ENCODE measurements at regions not wholly inside any gene's neighbourhood (a gene's known extent, or its start where the extent isn't known, plus 50 kb on each side); places are given as distances from the start of the nearest gene placed in this dataset.

DNA sequence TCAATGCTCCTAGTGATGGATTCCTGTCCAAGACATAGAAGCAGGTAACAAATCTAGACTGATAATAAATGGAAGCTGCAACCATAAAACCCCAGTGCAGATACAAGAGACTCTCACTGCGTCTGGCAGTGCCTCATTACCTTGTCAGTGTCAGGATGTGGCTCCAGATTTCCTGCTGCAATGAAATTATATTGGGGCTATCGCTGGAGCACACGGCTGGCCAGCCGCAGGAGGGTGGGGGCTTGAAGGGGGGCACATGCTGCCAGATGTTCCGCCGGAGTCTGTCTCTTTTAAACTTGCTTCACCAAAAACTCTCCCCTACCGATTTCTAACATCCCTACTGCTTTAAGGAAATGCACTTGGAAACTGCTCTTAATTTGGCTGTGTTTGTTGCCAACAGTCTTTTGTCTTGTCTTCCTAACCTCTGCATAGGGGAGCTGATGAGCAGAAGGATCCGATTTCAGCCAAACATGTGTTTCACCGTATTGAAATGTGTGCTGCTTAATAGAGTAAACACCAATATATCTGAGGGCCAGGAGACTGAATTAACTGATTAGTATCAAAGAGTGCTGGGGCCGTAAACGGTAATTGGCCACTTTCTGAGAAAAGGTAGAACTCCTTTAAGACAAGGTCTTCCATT lies 102.2 kb upstream of the EXOC2 start:
- Histone ChIP-seq H3K4me3 (replicated peaks; ENCODE audit: low read depth, low read length) (no peak overlapping the region), H3K27me3 (replicated peaks; ENCODE audit: control insufficient read depth, insufficient read depth, low read length) (no peaks in the 10 kb centered on the region; the same call in 1 of the 2 replicates), H3K36me3 (ENCODE audit: control insufficient read depth, insufficient read depth, low read length) (no peaks in the 10 kb centered on the region)
- DNase-seq (ENCODE audit: extremely low read depth, insufficient read length), result no peak
- TF ChIP-seq, protein P1, sequence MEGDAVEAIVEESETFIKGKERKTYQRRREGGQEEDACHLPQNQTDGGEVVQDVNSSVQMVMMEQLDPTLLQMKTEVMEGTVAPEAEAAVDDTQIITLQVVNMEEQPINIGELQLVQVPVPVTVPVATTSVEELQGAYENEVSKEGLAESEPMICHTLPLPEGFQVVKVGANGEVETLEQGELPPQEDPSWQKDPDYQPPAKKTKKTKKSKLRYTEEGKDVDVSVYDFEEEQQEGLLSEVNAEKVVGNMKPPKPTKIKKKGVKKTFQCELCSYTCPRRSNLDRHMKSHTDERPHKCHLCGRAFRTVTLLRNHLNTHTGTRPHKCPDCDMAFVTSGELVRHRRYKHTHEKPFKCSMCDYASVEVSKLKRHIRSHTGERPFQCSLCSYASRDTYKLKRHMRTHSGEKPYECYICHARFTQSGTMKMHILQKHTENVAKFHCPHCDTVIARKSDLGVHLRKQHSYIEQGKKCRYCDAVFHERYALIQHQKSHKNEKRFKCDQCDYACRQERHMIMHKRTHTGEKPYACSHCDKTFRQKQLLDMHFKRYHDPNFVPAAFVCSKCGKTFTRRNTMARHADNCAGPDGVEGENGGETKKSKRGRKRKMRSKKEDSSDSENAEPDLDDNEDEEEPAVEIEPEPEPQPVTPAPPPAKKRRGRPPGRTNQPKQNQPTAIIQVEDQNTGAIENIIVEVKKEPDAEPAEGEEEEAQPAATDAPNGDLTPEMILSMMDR (IDR thresholded peaks at IDR 0.05; ENCODE audit: insufficient read depth, low read length, poor library complexity, severe bottlenecking), result no peak

- H3K36me3 ChIP-seq (ENCODE audit: control insufficient read depth, insufficient read depth, low read length), result no peaks in the 10 kb centered on the region
- no peaks in the 10 kb centered on the region; the same call in 1 of the 2 replicates for H3K27me3 ChIP-seq (replicated peaks; ENCODE audit: control insufficient read depth, insufficient read depth, low read length)
- TF ChIP-seq, protein P1 (IDR thresholded peaks at IDR 0.05; ENCODE audit: insufficient read depth, low read length, poor library complexity, severe bottlenecking), result no peak
- no peak for DNase-seq (ENCODE audit: extremely low read depth, insufficient read length)
- no peak overlapping the region for H3K4me3 ChIP-seq (replicated peaks; ENCODE audit: low read depth, low read length)
Measured at GRCh38 chr6:793261-793660, 100.3 kb upstream of the EXOC2 start.

- H3K27me3 ChIP-seq (replicated peaks; ENCODE audit: control insufficient read depth, insufficient read depth, low read length), result no peaks in the 10 kb centered on the region; the same call in 1 of the 2 replicates
- TF ChIP-seq, protein P1 (IDR thresholded peaks at IDR 0.05; ENCODE audit: insufficient read depth, low read length, poor library complexity, severe bottlenecking), result no peak
- H3K4me3 ChIP-seq (replicated peaks; ENCODE audit: low read depth, low read length), result no peak overlapping the region
- no peaks in the 10 kb centered on the region for H3K36me3 ChIP-seq (ENCODE audit: control insufficient read depth, insufficient read depth, low read length)
- no peak for DNase-seq (ENCODE audit: extremely low read depth, insufficient read length)
Measured at GRCh38 chr6:792662-793061, 99.7 kb upstream of the EXOC2 start.

- TF ChIP-seq, protein P1 (IDR thresholded peaks at IDR 0.05; ENCODE audit: insufficient read depth, low read length, poor library complexity, severe bottlenecking), result no peak
- Histone ChIP-seq H3K36me3 (ENCODE audit: control insufficient read depth, insufficient read depth, low read length) (no peaks in the 10 kb centered on the region), H3K27me3 (replicated peaks; ENCODE audit: control insufficient read depth, insufficient read depth, low read length) (no peaks in the 10 kb centered on the region), H3K4me3 (replicated peaks; ENCODE audit: low read depth, low read length) (no peak overlapping the region)
- no peak for DNase-seq (ENCODE audit: extremely low read depth, insufficient read length)
Measured at GRCh38 chr6:788058-788457, 95.1 kb upstream of the EXOC2 start.

- Histone ChIP-seq H3K36me3 (ENCODE audit: control insufficient read depth, insufficient read depth, low read length) (no peaks in the 10 kb centered on the region), H3K4me3 (replicated peaks; ENCODE audit: low read depth, low read length) (no peak overlapping the region), H3K27me3 (replicated peaks; ENCODE audit: control insufficient read depth, insufficient read depth, low read length) (no peaks in the 10 kb centered on the region)
- DNase-seq (ENCODE audit: extremely low read depth, insufficient read length), result no peak
- TF ChIP-seq, protein P1 (IDR thresholded peaks at IDR 0.05; ENCODE audit: insufficient read depth, low read length, poor library complexity, severe bottlenecking), result peak; percentile 81
Measured at GRCh38 chr6:786946-787763, 94.2 kb upstream of the EXOC2 start.
